ENCODE measurements at regions not wholly inside any gene's neighbourhood (a gene's known extent, or its start where the extent isn't known, plus 50 kb on each side); places are given as distances from the start of the nearest gene placed in this dataset.

DNA sequence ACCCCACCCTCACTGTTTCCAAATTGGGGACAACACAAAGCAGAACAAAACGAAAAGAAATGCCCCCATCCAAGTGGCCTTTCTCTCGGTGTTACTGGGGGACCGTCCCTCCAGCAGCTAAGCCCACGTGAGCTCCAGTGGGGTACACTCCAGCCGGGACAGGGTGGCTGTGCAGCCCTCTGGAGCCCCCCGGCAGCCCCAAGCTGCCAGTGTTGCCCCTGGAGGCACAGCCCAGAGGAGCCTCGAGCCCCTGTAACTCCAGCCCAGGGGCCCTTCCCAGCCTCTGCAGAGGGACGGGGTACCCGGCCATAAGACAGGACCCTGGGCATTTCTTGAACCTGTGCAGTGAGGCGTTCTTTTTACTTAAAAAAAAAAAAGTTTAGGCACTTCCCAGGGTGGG, 124.5 kb upstream of the KCTD7 start:
- TF ChIP-seq POLR2A (IDR thresholded peaks at IDR 0.05; ENCODE audit: low read depth, low read length): no peak
- TF ChIP-seq POLR2AphosphoS5 (IDR thresholded peaks at IDR 0.05; ENCODE audit: low read depth, low read length): no peak
- no peak for TF ChIP-seq SPI1 (IDR thresholded peaks at IDR 0.05; ENCODE audit: low read depth, low read length)

All from GM12891 (cell line).